Fibroblast of the aortic adventitia (primary cell): ENCODE measurements at regions not wholly inside any gene's neighbourhood (a gene's known extent, or its start where the extent isn't known, plus 50 kb on each side); places are given as distances from the start of the nearest gene placed in this dataset.

ENCODE experiments used
- DNase-seq: peaks from one replicate; pipeline ENCODE4 v3.0.0-alpha.2; 2010; ENCODE audit warnings: low read depth
- H3K4me3 ChIP-seq: 2 replicates; pipeline ENCODE4 v1.5.1; 2011; ENCODE audit warnings: low read depth, mild to moderate bottlenecking, control low read depth, low read length, moderate library complexity
- TF ChIP-seq, protein P1 (sequence below): IDR thresholded peaks from 2 replicates; pipeline ENCODE4 v1.5.1; 2011; ENCODE audit warnings: mild to moderate bottlenecking, low read length, control low read depth, inconsistent platforms; ENCODE audit not compliant: insufficient read depth

- TF ChIP-seq, protein P1, sequence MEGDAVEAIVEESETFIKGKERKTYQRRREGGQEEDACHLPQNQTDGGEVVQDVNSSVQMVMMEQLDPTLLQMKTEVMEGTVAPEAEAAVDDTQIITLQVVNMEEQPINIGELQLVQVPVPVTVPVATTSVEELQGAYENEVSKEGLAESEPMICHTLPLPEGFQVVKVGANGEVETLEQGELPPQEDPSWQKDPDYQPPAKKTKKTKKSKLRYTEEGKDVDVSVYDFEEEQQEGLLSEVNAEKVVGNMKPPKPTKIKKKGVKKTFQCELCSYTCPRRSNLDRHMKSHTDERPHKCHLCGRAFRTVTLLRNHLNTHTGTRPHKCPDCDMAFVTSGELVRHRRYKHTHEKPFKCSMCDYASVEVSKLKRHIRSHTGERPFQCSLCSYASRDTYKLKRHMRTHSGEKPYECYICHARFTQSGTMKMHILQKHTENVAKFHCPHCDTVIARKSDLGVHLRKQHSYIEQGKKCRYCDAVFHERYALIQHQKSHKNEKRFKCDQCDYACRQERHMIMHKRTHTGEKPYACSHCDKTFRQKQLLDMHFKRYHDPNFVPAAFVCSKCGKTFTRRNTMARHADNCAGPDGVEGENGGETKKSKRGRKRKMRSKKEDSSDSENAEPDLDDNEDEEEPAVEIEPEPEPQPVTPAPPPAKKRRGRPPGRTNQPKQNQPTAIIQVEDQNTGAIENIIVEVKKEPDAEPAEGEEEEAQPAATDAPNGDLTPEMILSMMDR: no peak
- DNase-seq: no peak
- H3K4me3 ChIP-seq: no peak overlapping the region
Observed at GRCh38 chr3:83092521-83093221, 1331.2 kb upstream of the GBE1 start.

DNA sequence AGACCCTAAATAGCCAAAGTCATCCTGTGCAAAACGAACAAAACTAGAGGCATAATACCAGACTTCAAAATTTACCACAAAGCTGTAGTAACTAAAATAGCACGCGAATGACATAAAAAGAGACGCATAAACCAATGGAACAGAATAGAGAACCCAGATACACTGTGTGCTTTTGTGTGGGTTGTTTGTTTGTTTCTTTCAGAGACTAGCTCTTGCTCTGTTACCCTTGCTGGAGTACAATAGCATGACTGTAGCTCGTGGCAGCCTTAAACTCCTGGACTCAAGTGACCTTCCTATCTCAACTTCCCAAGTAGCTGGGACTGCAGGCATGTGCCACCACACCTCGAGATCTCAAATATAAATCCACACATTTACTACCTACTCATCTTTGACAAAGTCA lies 1314.6 kb upstream of the GBE1 start:
- DNase-seq: no peak
- H3K4me3 ChIP-seq: no peak overlapping the region
- TF ChIP-seq, protein P1: no peak

DNA sequence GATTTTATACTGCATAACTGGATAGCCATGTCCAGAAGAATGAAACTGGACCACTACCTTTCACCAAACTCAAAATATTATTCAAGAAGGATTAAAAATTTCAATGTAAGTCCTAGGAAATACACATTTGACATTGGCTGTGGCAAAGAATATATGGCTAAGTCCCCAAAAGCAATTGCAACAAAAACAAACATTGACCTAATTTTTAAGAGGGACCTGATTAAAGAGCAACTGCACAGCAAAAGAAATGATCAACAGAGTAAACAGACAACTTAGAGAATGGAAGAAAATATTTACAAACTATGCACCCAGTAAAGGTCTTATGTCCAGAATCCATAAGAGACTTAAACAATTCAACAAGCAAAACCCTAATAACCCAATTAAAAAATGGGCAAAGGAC lies 1313.0 kb upstream of the GBE1 start:
- no peak overlapping the region for H3K4me3 ChIP-seq
- no peak for DNase-seq
- TF ChIP-seq, protein P1: no peak

DNA sequence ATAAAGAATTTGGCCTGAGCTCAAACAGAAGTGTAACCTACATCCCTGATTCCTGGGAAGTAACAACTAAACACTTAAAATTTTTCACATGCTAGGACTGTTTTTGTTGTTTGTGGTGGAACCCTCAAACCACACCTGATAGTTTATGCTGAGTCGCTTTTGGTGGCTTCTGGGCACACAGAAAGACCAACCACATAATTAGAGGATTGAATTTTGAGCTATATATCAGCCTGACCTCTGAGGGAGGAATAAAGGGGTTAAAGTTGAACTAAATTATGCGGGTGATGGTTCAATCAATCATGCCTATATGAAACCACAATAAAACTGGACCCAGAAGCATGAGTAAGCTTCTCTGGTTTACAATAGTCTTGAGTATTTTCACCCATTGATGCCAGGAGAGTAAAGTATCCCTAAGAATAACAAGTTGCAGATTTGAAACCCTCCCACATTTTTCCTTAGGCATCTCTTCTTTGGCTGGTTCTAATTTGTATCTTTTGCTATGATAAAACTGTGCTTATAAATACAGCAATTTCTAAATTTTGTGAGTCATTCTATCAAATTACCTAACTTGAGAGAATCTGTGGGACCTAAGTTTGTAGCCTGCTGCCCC lies 1304.5 kb upstream of the GBE1 start:
- no peak for DNase-seq
- TF ChIP-seq, protein P1: no peak
- no peak overlapping the region for H3K4me3 ChIP-seq

DNA sequence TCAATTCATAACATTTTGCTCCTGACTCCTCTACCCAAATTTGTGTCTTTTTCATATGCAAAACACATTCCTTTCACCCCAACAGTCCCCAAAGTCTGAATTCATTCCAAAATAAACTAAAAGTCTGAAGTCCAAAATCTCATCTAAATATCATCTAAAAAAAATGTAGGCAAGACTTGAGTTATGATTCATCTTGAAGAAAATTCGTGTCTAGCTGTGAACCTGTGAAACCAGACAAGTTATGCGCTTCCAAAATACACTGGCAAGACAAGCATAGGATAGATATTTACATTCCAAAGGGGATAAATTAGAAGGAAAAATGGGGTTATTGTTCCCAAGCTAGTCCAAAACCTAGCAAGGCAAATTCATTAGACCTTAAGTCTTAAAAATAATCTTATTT lies 1302.0 kb upstream of the GBE1 start:
- no peak overlapping the region for H3K4me3 ChIP-seq
- TF ChIP-seq, protein P1: no peak
- DNase-seq: no peak

GRCh38 chr3:83048556-83048955 lies 1287.1 kb upstream of the GBE1 start:
- no peak overlapping the region for H3K4me3 ChIP-seq
- DNase-seq: no peak
- TF ChIP-seq, protein P1: no peak
